ENCODE measurements at regions not wholly inside any gene's neighbourhood (a gene's known extent, or its start where the extent isn't known, plus 50 kb on each side); places are given as distances from the start of the nearest gene placed in this dataset.

GRCh38 chr14:53793790-53794505 lies 162.7 kb downstream of the BMP4 start:
- no peak for DNase-seq
- Mint-ChIP-seq H3K36me3 (no peaks in the 10 kb centered on the region), H3K4me3 (no peak overlapping the region), H3K9me3 (no peaks in the 10 kb centered on the region), H3K4me1 (no peaks in the 10 kb centered on the region), H3K27ac (no peak overlapping the region), H3K27me3 (no peaks in the 10 kb centered on the region)

- H3K36me3 Mint-ChIP-seq = no peaks in the 10 kb centered on the region
- no peaks in the 10 kb centered on the region for H3K27me3 Mint-ChIP-seq
- DNase-seq = no peak
- no peaks in the 10 kb centered on the region for H3K4me1 Mint-ChIP-seq
- H3K4me3 Mint-ChIP-seq = no peak overlapping the region
- H3K9me3 Mint-ChIP-seq = no peaks in the 10 kb centered on the region
- H3K27ac Mint-ChIP-seq = no peak overlapping the region
Observed at GRCh38 chr14:53792909-53793308, 163.7 kb downstream of the BMP4 start.

- H3K27ac Mint-ChIP-seq = no peak overlapping the region
- no peaks in the 10 kb centered on the region for H3K27me3 Mint-ChIP-seq
- no peaks in the 10 kb centered on the region for H3K9me3 Mint-ChIP-seq
- no peaks in the 10 kb centered on the region for H3K4me1 Mint-ChIP-seq
- H3K4me3 Mint-ChIP-seq = no peak overlapping the region
- H3K36me3 Mint-ChIP-seq = no peaks in the 10 kb centered on the region
- no peak for DNase-seq
Observed at GRCh38 chr14:53790731-53791500, 165.7 kb downstream of the BMP4 start.

DNA sequence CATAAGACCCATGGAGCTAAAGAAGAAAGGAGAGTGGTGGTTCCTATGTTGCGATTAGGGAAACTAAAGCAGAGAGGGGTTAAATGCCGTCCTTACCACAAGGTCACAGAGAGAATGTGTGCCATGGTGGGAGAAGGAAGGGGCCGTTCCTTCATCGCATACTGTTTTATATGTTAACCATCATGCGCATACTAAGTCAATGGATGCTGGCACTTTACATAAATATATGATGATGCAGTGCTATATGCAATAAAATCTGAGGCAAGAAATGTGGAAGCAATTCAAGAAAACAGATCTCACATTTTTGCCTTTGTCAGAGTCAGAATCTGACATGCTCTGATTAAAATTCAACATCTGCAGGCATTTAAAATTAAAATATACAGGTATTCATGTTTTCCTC lies 168.1 kb downstream of the BMP4 start:
- H3K4me1 Mint-ChIP-seq = no peaks in the 10 kb centered on the region
- H3K27ac Mint-ChIP-seq = no peak overlapping the region
- H3K27me3 Mint-ChIP-seq = no peaks in the 10 kb centered on the region
- no peak overlapping the region for H3K4me3 Mint-ChIP-seq
- H3K36me3 Mint-ChIP-seq = no peaks in the 10 kb centered on the region
- peaks cover 11% of the 10 kb centered on the region for H3K9me3 Mint-ChIP-seq
- no peak for DNase-seq

GRCh38 chr14:53786045-53786444 lies 170.6 kb downstream of the BMP4 start:
- no peaks in the 10 kb centered on the region for H3K36me3 Mint-ChIP-seq
- peaks cover 12% of the 10 kb centered on the region for H3K9me3 Mint-ChIP-seq
- DNase-seq = no peak
- H3K4me3 Mint-ChIP-seq = no peak overlapping the region
- H3K27me3 Mint-ChIP-seq = no peaks in the 10 kb centered on the region
- H3K4me1 Mint-ChIP-seq = no peaks in the 10 kb centered on the region
- H3K27ac Mint-ChIP-seq = no peak overlapping the region

DNA sequence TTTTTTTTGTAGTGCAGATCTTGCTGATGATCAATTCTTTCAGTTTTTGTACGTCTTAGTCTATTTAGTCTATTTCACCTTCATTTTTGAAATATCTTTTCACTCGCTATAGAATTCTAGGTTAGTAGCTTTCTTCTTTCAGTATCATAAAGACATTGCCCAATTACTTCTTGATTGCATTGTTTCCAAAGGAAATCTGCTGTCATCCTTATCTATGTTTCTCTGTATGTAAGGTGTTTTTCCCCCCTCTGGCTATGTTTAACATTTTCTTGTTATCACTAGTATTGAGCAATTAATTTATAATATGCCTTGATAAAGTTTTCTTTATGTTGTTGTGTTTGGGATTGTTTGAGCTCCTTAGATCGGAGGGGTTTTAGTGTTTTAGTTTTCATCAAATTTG lies 171.9 kb downstream of the BMP4 start:
- Mint-ChIP-seq H3K4me3 (no peak overlapping the region), H3K27me3 (no peaks in the 10 kb centered on the region), H3K36me3 (no peaks in the 10 kb centered on the region), H3K27ac (no peak overlapping the region), H3K4me1 (no peaks in the 10 kb centered on the region), H3K9me3 (peaks cover 12% of the 10 kb centered on the region)
- DNase-seq = no peak

- Mint-ChIP-seq H3K9me3 (peaks cover 12% of the 10 kb centered on the region), H3K27ac (no peak overlapping the region), H3K4me3 (no peak overlapping the region), H3K36me3 (no peaks in the 10 kb centered on the region), H3K27me3 (no peaks in the 10 kb centered on the region), H3K4me1 (no peaks in the 10 kb centered on the region)
- DNase-seq = no peak
Observed at GRCh38 chr14:53783256-53783655, 173.4 kb downstream of the BMP4 start.

- Mint-ChIP-seq H3K4me1 (no peaks in the 10 kb centered on the region), H3K27ac (no peak overlapping the region), H3K9me3 (peaks cover 10% of the 10 kb centered on the region), H3K36me3 (no peaks in the 10 kb centered on the region), H3K27me3 (peaks cover 5% of the 10 kb centered on the region), H3K4me3 (no peak overlapping the region)
- no peak for DNase-seq
Observed at GRCh38 chr14:53780051-53780555, 176.5 kb downstream of the BMP4 start.

- Mint-ChIP-seq H3K27ac (no peak overlapping the region), H3K27me3 (peaks cover 5% of the 10 kb centered on the region), H3K36me3 (no peaks in the 10 kb centered on the region), H3K4me3 (no peak overlapping the region), H3K4me1 (no peaks in the 10 kb centered on the region), H3K9me3 (peaks cover 4% of the 10 kb centered on the region)
- DNase-seq = no peak
Observed at GRCh38 chr14:53779301-53779700, 177.3 kb downstream of the BMP4 start.

GRCh38 chr14:53778263-53778662 lies 178.4 kb downstream of the BMP4 start:
- H3K4me1 Mint-ChIP-seq = no peaks in the 10 kb centered on the region
- no peak overlapping the region for H3K27ac Mint-ChIP-seq
- no peak for DNase-seq
- no peaks in the 10 kb centered on the region for H3K36me3 Mint-ChIP-seq
- H3K4me3 Mint-ChIP-seq = no peak overlapping the region
- H3K27me3 Mint-ChIP-seq = peaks cover 5% of the 10 kb centered on the region
- H3K9me3 Mint-ChIP-seq = no peaks in the 10 kb centered on the region

- H3K27ac Mint-ChIP-seq = no peak overlapping the region
- DNase-seq = no peak
- H3K4me1 Mint-ChIP-seq = no peaks in the 10 kb centered on the region
- no peak overlapping the region for H3K4me3 Mint-ChIP-seq
- H3K27me3 Mint-ChIP-seq = peaks cover 5% of the 10 kb centered on the region
- H3K9me3 Mint-ChIP-seq = no peaks in the 10 kb centered on the region
- H3K36me3 Mint-ChIP-seq = no peaks in the 10 kb centered on the region
Observed at GRCh38 chr14:53772936-53773335, 183.7 kb downstream of the BMP4 start.

GRCh38 chr14:53767566-53767965 lies 189.1 kb downstream of the BMP4 start:
- no peak overlapping the region for H3K27ac Mint-ChIP-seq
- no peak for DNase-seq
- no peaks in the 10 kb centered on the region for H3K36me3 Mint-ChIP-seq
- peaks cover 3% of the 10 kb centered on the region for H3K9me3 Mint-ChIP-seq
- H3K4me1 Mint-ChIP-seq = no peaks in the 10 kb centered on the region
- no peak overlapping the region for H3K4me3 Mint-ChIP-seq
- no peaks in the 10 kb centered on the region for H3K27me3 Mint-ChIP-seq

- no peak overlapping the region for H3K4me3 Mint-ChIP-seq
- peaks cover 4% of the 10 kb centered on the region for H3K9me3 Mint-ChIP-seq
- DNase-seq = no peak
- H3K27ac Mint-ChIP-seq = no peak overlapping the region
- H3K4me1 Mint-ChIP-seq = no peaks in the 10 kb centered on the region
- no peaks in the 10 kb centered on the region for H3K27me3 Mint-ChIP-seq
- no peaks in the 10 kb centered on the region for H3K36me3 Mint-ChIP-seq
Observed at GRCh38 chr14:53766601-53767000, 190.0 kb downstream of the BMP4 start.

DNA sequence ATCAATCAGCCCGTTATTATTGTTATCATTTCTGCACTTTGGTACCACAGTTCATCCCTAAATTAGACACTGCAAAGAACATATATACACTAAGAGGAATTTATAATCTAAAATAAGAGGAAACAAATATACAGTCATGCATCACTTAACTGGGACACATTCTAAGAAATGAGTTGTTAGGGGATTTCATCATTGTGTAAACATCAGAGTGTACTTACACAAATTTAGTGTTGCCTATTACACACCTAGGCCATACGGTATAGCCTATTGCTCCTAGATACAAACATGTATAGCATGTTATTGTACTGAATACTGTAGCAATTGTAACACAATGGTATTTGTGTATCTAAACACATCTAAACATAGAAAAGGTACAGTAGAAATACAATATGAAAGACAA lies 190.5 kb downstream of the BMP4 start:
- Mint-ChIP-seq H3K4me1 (no peaks in the 10 kb centered on the region), H3K27ac (no peak overlapping the region)
- DNase-seq = no peak

DNA sequence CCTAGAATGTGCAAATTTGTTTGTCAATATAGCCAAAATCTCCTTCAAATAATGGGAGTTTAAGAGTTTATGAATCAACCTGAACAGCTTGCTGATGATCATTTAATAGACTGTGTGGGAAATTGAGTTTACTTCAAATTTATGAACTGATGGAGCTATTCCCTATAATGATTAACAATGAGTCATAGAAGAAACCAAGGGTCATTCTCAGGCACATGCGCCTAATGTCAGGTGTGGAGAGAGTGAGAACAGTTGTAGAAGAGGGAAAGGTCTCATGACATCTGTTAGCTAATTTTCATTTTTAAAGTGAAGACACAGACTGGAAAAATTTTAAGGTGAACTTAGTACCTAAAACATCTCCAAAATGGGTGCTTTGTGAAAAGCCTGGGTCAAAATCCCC lies 191.8 kb downstream of the BMP4 start:
- Mint-ChIP-seq H3K9me3 (peaks cover 9% of the 10 kb centered on the region), H3K4me1 (no peaks in the 10 kb centered on the region), H3K27ac (no peak overlapping the region), H3K4me3 (no peak overlapping the region), H3K36me3 (no peaks in the 10 kb centered on the region), H3K27me3 (no peaks in the 10 kb centered on the region)
- DNase-seq = no peak

More for the DNA sequence above, 190.5 kb downstream of the BMP4 start:
- Mint-ChIP-seq H3K4me3 (no peak overlapping the region), H3K27me3 (no peaks in the 10 kb centered on the region), H3K9me3 (peaks cover 5% of the 10 kb centered on the region), H3K36me3 (no peaks in the 10 kb centered on the region)

DNA sequence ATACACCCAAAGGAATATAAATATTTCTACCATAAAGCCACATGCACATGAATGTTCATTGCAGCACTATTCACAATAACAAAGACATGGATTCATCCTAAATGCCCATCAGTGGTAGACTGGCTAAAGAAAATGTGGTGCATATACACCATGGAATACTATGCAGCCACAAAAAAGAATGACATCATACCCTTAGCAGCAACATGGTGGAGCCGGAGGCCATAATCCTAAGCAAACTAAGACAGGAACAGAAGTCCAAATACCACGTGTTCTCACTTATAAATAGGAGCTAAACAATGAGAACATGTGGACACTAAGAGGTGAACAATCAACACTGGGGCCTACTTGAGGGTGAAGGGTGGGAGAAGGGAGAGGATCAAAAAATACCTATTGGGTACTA lies 198.5 kb downstream of the BMP4 start:
- peaks cover 16% of the 10 kb centered on the region for H3K9me3 Mint-ChIP-seq
- no peaks in the 10 kb centered on the region for H3K4me1 Mint-ChIP-seq
- no peaks in the 10 kb centered on the region for H3K36me3 Mint-ChIP-seq
- H3K4me3 Mint-ChIP-seq = no peak overlapping the region
- no peak for DNase-seq
- peaks cover 9% of the 10 kb centered on the region for H3K27me3 Mint-ChIP-seq
- H3K27ac Mint-ChIP-seq = no peak overlapping the region

Data from activated naive CD8-positive, alpha-beta T cell treated with anti-CD3 and anti-CD28 coated beads for 36 hours (primary cell).